Thyroid gland (tissue), 4 donors: ENCODE measurements at regions not wholly inside any gene's neighbourhood (a gene's known extent, or its start where the extent isn't known, plus 50 kb on each side); places are given as distances from the start of the nearest gene placed in this dataset.

Experiments
- POLR2A ChIP-seq, 2 donors: fragments of 450-650 bp; IDR thresholded peaks; one replicate each; pipeline ENCODE4 v1.6.1; 2017; ENCODE audit warnings: antibody characterized with exemption in 2 of 2, mild to moderate bottlenecking in 2 of 2, moderate library complexity in 1 of 2
- TF ChIP-seq, protein P1 (sequence below), 6 experiments: fragments of 200-600 bp in 3 of 6; fragments of 450-650 bp in 3 of 6; sonication (generic) in 3 of 6; IDR thresholded peaks; one replicate each; pipeline ENCODE4 v1.5.1; 2016 to 2019; ENCODE audit warnings: antibody characterized with exemption in 6 of 6, mild to moderate bottlenecking in 2 of 6, inconsistent platforms in 1 of 6, moderate library complexity in 1 of 6

DNA sequence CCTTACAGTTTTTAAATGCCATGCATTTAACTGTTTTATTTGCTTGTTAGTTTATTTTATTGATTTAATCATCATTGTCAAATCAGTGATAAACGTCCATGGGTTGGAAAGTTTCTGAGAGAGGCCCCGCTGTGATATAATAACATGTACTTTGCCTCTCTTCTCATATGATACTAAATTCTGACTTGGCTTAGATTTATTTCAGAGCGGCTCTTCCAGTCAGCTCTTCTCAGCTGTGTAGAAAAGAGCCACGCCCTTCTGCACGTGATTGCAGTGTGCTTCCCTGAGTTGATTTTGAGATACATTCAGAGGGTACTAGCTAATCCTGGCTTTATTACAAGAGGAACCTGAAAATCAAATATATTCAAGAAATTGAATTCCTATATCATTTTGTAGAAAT is 218.6 kb downstream of the KCNE4 start:
- TF ChIP-seq, protein P1, sequence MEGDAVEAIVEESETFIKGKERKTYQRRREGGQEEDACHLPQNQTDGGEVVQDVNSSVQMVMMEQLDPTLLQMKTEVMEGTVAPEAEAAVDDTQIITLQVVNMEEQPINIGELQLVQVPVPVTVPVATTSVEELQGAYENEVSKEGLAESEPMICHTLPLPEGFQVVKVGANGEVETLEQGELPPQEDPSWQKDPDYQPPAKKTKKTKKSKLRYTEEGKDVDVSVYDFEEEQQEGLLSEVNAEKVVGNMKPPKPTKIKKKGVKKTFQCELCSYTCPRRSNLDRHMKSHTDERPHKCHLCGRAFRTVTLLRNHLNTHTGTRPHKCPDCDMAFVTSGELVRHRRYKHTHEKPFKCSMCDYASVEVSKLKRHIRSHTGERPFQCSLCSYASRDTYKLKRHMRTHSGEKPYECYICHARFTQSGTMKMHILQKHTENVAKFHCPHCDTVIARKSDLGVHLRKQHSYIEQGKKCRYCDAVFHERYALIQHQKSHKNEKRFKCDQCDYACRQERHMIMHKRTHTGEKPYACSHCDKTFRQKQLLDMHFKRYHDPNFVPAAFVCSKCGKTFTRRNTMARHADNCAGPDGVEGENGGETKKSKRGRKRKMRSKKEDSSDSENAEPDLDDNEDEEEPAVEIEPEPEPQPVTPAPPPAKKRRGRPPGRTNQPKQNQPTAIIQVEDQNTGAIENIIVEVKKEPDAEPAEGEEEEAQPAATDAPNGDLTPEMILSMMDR (IDR thresholded peaks at IDR 0.05) = no peak
- TF ChIP-seq POLR2A (IDR thresholded peaks at IDR 0.05) = no peak
